Epidermal melanocyte (primary cell): ENCODE measurements at regions not wholly inside any gene's neighbourhood (a gene's known extent, or its start where the extent isn't known, plus 50 kb on each side); places are given as distances from the start of the nearest gene placed in this dataset.

ENCODE experiments used
- DNase-seq: peaks from one replicate; pipeline ENCODE4 v3.0.0; 2011; ENCODE audit warnings: low spot score; ENCODE audit not compliant: insufficient read length

- DNase-seq, result no peak
Observed at GRCh38 chr4:111556851-111557250, 588.4 kb upstream of the FAM241A start.

GRCh38 chr4:111562826-111563225 lies 582.4 kb upstream of the FAM241A start:
- no peak for DNase-seq

- no peak for DNase-seq
Observed at GRCh38 chr4:111572470-111572869, 572.8 kb upstream of the FAM241A start.

- no peak for DNase-seq
Observed at GRCh38 chr4:111573386-111573785, 571.9 kb upstream of the FAM241A start.

- no peak for DNase-seq
Observed at GRCh38 chr4:111579767-111580166, 565.5 kb upstream of the FAM241A start.

- no peak for DNase-seq
Observed at GRCh38 chr4:111595456-111595855, 549.8 kb upstream of the FAM241A start.

GRCh38 chr4:111596491-111596890 lies 548.8 kb upstream of the FAM241A start:
- no peak for DNase-seq

GRCh38 chr4:111601671-111602070 lies 543.6 kb upstream of the FAM241A start:
- DNase-seq, result no peak

GRCh38 chr4:111602848-111603247 lies 542.4 kb upstream of the FAM241A start:
- DNase-seq, result no peak

GRCh38 chr4:111605111-111605510 lies 540.1 kb upstream of the FAM241A start:
- DNase-seq, result no peak

- DNase-seq, result no peak
Observed at GRCh38 chr4:111610681-111611080, 534.6 kb upstream of the FAM241A start.

GRCh38 chr4:111618908-111619307 lies 526.3 kb upstream of the FAM241A start:
- DNase-seq, result no peak

GRCh38 chr4:111628437-111628836 lies 516.8 kb upstream of the FAM241A start:
- no peak for DNase-seq

GRCh38 chr4:111630705-111631104 lies 514.5 kb upstream of the FAM241A start:
- no peak for DNase-seq

GRCh38 chr4:111631215-111631999 lies 513.8 kb upstream of the FAM241A start:
- no peak for DNase-seq

GRCh38 chr4:111632641-111633151 lies 512.6 kb upstream of the FAM241A start:
- no peak for DNase-seq

GRCh38 chr4:111633663-111634266 lies 511.5 kb upstream of the FAM241A start:
- no peak for DNase-seq

- no peak for DNase-seq
Observed at GRCh38 chr4:111635646-111636045, 509.6 kb upstream of the FAM241A start.

- no peak for DNase-seq
Observed at GRCh38 chr4:111636961-111637585, 508.2 kb upstream of the FAM241A start.

GRCh38 chr4:111639120-111639690 lies 506.0 kb upstream of the FAM241A start:
- no peak for DNase-seq

- DNase-seq, result no peak
Observed at GRCh38 chr4:111639876-111640275, 505.4 kb upstream of the FAM241A start.
